Panc1 (cell line): ENCODE measurements at regions not wholly inside any gene's neighbourhood (a gene's known extent, or its start where the extent isn't known, plus 50 kb on each side); places are given as distances from the start of the nearest gene placed in this dataset.
A peak's percentile ranks its signal among the peaks of the same experiment; 100 is the strongest.

ENCODE experiments used
- ATAC-seq: fragments of 200-7000 bp; cut with Tn5 transposase; 2 replicates; pipeline ENCODE4 v1.9.1; 2020; ENCODE audit warnings: mild to moderate bottlenecking, moderate library complexity
- BruUV-seq: library from RNA; stranded (reverse); fragments of 400-500 nt; replicated peaks from 2 replicates; lab custom pipeline; 2021; lab: Mats Ljungman, UMichigan
- CTCF ChIA-PET: fragments of 300-600 bp; sonication (Branson Sonifier 250); formaldehyde crosslinking; loops from one replicate; lab custom pipeline; 2022; ENCODE audit warnings: antibody characterized with exemption; lab: Charles Lee
- POLR2A ChIA-PET: fragments of 300-600 bp; sonication (Branson Sonifier 250); formaldehyde crosslinking; loops from one replicate; lab custom pipeline; 2022; ENCODE audit warnings: antibody characterized with exemption; lab: Charles Lee
- DNase-seq: peaks from one replicate; pipeline ENCODE4 v3.0.0-alpha.2; 2010; ENCODE audit warnings: low read depth, low spot score
- H3K27ac ChIP-seq: 2 replicates; pipeline ENCODE4 v1.5.1; 2011; ENCODE audit warnings: mild to moderate bottlenecking, low read length, inconsistent platforms
- H3K27me3 ChIP-seq: fragments of 200-500 bp; sonication (Bioruptor generic); 2 replicates; pipeline ENCODE4 v1.6.0; 2014; ENCODE audit warnings: low read length, inconsistent platforms; ENCODE audit not compliant: control insufficient read depth, insufficient read depth
- H3K36me3 ChIP-seq: fragments of 200-500 bp; sonication (Bioruptor generic); 2 replicates; pipeline ENCODE4 v1.5.1; 2014; ENCODE audit warnings: inconsistent platforms, mild to moderate bottlenecking, low read length, moderate library complexity; ENCODE audit not compliant: control insufficient read depth, insufficient read depth
- H3K4me1 ChIP-seq: 2 replicates; pipeline ENCODE4 v1.5.1; 2011; ENCODE audit warnings: inconsistent platforms, mild to moderate bottlenecking, low read length, moderate library complexity; ENCODE audit not compliant: control insufficient read depth, insufficient read depth
- H3K4me3 ChIP-seq, 2 experiments: 2 replicates each; pipeline ENCODE4 v1.5.1; 2011 to 2012; ENCODE audit warnings: low read depth in 2 of 2, low read length in 2 of 2, mild to moderate bottlenecking in 2 of 2, inconsistent platforms in 1 of 2, moderate library complexity in 1 of 2
- H3K9me3 ChIP-seq: fragments of 200-500 bp; sonication (Bioruptor generic); 2 replicates; pipeline ENCODE4 v1.5.1; 2014; ENCODE audit warnings: low read depth, mild to moderate bottlenecking, inconsistent platforms, low read length, moderate library complexity; ENCODE audit not compliant: control insufficient read depth, insufficient read depth
- POLR2AphosphoS5 ChIP-seq: IDR thresholded peaks from 2 replicates; pipeline ENCODE4 v1.6.1; 2012; ENCODE audit warnings: mild to moderate bottlenecking, low read depth, low read length, moderate library complexity
- SIN3A ChIP-seq: IDR thresholded peaks from 2 replicates; pipeline ENCODE4 v1.6.1; 2012; ENCODE audit warnings: low read depth, mild to moderate bottlenecking, low read length, moderate library complexity, borderline replicate concordance; ENCODE audit not compliant: insufficient read depth
- TCF7L2 ChIP-seq: IDR thresholded peaks from 2 replicates; pipeline ENCODE4 v1.6.1; 2011; ENCODE audit warnings: mild to moderate bottlenecking, low read depth, low read length, inconsistent platforms
- in situ Hi-C: cut with HindIII; loops from 2 replicates; pipeline ENCODE4 v1.10.0; 2016; ENCODE audit warnings: low sequenced_read_pairs, low pct_unique_long_range_greater_than_20kb
- intact Hi-C: fragments of 100-400 bp; cut with micrococcal nuclease; formaldehyde crosslinking; loops from one replicate; pipeline ENCODE4 v1.10.0; 2022; ENCODE audit not compliant: unreplicated experiment
- TF ChIP-seq, protein P1 (sequence below): fragments of 450-650 bp; IDR thresholded peaks from 2 replicates; pipeline ENCODE4 v1.5.1; 2017; ENCODE audit warnings: mild to moderate bottlenecking
- TF ChIP-seq, protein P2 (sequence below), 2 experiments: IDR thresholded peaks; 2 replicates each; pipeline ENCODE4 v1.6.1; 2011 to 2012; ENCODE audit warnings: low read depth in 2 of 2, control low read depth in 1 of 2, low read length in 1 of 2, mild to moderate bottlenecking in 1 of 2, moderate library complexity in 1 of 2; ENCODE audit not compliant: insufficient read depth in 1 of 2

DNA sequence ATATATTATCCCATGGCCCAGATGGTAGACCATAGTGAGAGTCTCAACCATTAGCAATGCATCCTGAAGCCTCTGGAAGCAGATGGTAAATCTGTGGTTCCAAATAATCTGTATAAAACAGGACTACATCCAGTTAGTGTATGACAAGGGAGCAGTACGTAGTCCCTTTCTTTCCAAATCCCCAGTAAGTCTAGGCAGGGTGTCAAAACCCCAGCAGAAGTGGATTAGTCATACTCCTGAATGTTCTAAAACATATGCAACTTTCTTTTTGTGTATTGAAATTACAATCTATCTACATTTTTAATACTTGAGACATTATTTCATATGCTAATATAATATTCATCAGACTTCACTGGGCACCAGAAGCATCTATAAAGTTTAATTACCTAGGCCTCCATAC lies 295.1 kb upstream of the ANO5 start:
- H3K27me3 ChIP-seq, result no peaks in the 10 kb centered on the region
- no TSS peak for BruUV-seq
- no peaks in the 10 kb centered on the region for H3K36me3 ChIP-seq
- TF ChIP-seq, protein P1, sequence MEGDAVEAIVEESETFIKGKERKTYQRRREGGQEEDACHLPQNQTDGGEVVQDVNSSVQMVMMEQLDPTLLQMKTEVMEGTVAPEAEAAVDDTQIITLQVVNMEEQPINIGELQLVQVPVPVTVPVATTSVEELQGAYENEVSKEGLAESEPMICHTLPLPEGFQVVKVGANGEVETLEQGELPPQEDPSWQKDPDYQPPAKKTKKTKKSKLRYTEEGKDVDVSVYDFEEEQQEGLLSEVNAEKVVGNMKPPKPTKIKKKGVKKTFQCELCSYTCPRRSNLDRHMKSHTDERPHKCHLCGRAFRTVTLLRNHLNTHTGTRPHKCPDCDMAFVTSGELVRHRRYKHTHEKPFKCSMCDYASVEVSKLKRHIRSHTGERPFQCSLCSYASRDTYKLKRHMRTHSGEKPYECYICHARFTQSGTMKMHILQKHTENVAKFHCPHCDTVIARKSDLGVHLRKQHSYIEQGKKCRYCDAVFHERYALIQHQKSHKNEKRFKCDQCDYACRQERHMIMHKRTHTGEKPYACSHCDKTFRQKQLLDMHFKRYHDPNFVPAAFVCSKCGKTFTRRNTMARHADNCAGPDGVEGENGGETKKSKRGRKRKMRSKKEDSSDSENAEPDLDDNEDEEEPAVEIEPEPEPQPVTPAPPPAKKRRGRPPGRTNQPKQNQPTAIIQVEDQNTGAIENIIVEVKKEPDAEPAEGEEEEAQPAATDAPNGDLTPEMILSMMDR, result no peak
- no peak for TF ChIP-seq TCF7L2
- TF ChIP-seq, protein P2, sequence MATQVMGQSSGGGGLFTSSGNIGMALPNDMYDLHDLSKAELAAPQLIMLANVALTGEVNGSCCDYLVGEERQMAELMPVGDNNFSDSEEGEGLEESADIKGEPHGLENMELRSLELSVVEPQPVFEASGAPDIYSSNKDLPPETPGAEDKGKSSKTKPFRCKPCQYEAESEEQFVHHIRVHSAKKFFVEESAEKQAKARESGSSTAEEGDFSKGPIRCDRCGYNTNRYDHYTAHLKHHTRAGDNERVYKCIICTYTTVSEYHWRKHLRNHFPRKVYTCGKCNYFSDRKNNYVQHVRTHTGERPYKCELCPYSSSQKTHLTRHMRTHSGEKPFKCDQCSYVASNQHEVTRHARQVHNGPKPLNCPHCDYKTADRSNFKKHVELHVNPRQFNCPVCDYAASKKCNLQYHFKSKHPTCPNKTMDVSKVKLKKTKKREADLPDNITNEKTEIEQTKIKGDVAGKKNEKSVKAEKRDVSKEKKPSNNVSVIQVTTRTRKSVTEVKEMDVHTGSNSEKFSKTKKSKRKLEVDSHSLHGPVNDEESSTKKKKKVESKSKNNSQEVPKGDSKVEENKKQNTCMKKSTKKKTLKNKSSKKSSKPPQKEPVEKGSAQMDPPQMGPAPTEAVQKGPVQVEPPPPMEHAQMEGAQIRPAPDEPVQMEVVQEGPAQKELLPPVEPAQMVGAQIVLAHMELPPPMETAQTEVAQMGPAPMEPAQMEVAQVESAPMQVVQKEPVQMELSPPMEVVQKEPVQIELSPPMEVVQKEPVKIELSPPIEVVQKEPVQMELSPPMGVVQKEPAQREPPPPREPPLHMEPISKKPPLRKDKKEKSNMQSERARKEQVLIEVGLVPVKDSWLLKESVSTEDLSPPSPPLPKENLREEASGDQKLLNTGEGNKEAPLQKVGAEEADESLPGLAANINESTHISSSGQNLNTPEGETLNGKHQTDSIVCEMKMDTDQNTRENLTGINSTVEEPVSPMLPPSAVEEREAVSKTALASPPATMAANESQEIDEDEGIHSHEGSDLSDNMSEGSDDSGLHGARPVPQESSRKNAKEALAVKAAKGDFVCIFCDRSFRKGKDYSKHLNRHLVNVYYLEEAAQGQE (IDR thresholded peaks at IDR 0.05; ENCODE audit: insufficient read depth in 1 of 2, low read depth in 2 of 2, low read length in 1 of 2), result no peak
- TF ChIP-seq POLR2AphosphoS5, result no peak
- TF ChIP-seq SIN3A, result no peak
- ChIA-PET CTCF (no interaction called here), POLR2A (no interaction called here)
- H3K9me3 ChIP-seq, result no peaks in the 10 kb centered on the region
- DNase-seq (no peak), ATAC-seq (no peak)
- in situ Hi-C loops (no loop called here), intact Hi-C loops (no loop called here)
- no peaks in the 10 kb centered on the region for H3K4me1 ChIP-seq
- H3K27ac ChIP-seq, result no peak overlapping the region
- H3K4me3 ChIP-seq, result no peak overlapping the region

DNA sequence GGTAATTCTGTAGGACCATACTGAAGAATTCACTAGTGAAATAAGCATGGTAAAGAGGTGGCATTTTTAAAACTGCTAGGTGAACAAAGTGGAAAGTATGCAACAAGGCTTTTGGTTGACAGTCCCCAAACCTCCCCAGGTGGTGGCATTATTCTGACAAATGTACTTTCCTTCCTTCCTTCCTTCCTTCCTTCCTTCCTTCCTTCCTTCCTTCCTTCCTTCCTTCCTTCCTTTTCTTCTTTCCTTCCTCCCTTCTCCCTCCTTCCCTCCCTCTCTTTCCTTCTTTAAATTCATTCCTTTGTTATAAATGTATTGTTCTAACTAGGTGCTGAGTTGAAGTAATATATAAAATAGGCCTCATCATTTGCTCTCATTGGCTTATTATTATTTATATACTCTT lies 284.7 kb upstream of the ANO5 start:
- no TSS peak for BruUV-seq
- Histone ChIP-seq H3K27me3 (no peaks in the 10 kb centered on the region), H3K4me3 (no peak overlapping the region), H3K9me3 (no peaks in the 10 kb centered on the region), H3K36me3 (no peaks in the 10 kb centered on the region), H3K27ac (no peak overlapping the region), H3K4me1 (no peaks in the 10 kb centered on the region)
- ChIA-PET POLR2A (no interaction called here), CTCF (no interaction called here)
- no peak for DNase-seq
- TF ChIP-seq SIN3A, result no peak
- in situ Hi-C loops, result no loop called here
- no peak for ATAC-seq
- intact Hi-C loops, result no loop called here

DNA sequence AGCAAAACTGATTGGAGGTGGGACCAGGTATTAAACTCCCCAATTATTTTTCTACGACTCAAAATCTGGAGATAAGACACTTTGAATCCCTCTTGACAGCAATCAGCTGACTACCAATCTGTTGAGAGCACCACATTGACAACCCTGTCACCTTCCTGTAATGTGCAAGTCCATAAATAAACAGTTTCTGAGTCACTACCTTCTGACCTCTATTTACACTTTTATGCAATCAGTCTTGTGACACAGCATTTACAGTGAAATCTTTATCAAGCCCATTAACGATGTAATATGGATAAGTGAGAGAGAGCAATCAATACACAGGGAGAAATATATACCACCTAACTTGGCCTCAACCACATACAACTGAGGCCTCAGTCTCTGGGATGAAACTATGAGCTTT lies 283.7 kb upstream of the ANO5 start:
- in situ Hi-C loops (no loop called here), intact Hi-C loops (no loop called here)
- Histone ChIP-seq H3K4me3 (no peak overlapping the region), H3K27me3 (no peaks in the 10 kb centered on the region), H3K9me3 (no peaks in the 10 kb centered on the region), H3K4me1 (no peaks in the 10 kb centered on the region), H3K36me3 (no peaks in the 10 kb centered on the region), H3K27ac (no peak overlapping the region)
- ATAC-seq (no peak), DNase-seq (peak; percentile 27)
- CTCF ChIA-PET, result no interaction called here
- TF ChIP-seq TCF7L2, result no peak
- no peak for TF ChIP-seq POLR2AphosphoS5
- no peak for TF ChIP-seq SIN3A
- TF ChIP-seq, protein P1, result no peak
- BruUV-seq, result no TSS peak
- POLR2A ChIA-PET, result no interaction called here
